Loucy (cell line): ENCODE measurements at regions not wholly inside any gene's neighbourhood (a gene's known extent, or its start where the extent isn't known, plus 50 kb on each side); places are given as distances from the start of the nearest gene placed in this dataset.

Experiments
- H2AFZ ChIP-seq: fragments of 200-600 bp; sonication (generic); 2 replicates; pipeline ENCODE4 v1.6.0; 2016; ENCODE audit warnings: antibody characterized with exemption, mild to moderate bottlenecking, low read length, moderate library complexity
- H3F3A ChIP-seq: fragments of 200-600 bp; 2 replicates; pipeline ENCODE4 v1.6.0; 2016; ENCODE audit warnings: antibody characterized with exemption, low read depth, mild to moderate bottlenecking
- H3K27me3 ChIP-seq: fragments of 200-600 bp; sonication (generic); 2 replicates; pipeline ENCODE4 v1.6.1; 2014; ENCODE audit warnings: low read length, mild to moderate bottlenecking; ENCODE audit not compliant: insufficient read depth, poor library complexity, severe bottlenecking
- H3K36me3 ChIP-seq: fragments of 200-600 bp; sonication (generic); 2 replicates; pipeline ENCODE4 v1.6.1; 2016; ENCODE audit warnings: low read length; ENCODE audit not compliant: insufficient read depth
- H3K4me1 ChIP-seq: fragments of 200-600 bp; sonication (generic); 2 replicates; pipeline ENCODE4 v1.5.1; 2014; ENCODE audit warnings: low read length, mild to moderate bottlenecking; ENCODE audit not compliant: insufficient read depth, poor library complexity, severe bottlenecking
- H3K4me2 ChIP-seq: fragments of 200-600 bp; sonication (generic); 2 replicates; pipeline ENCODE4 v1.6.0; 2014; ENCODE audit warnings: antibody characterized with exemption, low read length, low read depth, mild to moderate bottlenecking; ENCODE audit not compliant: poor library complexity, severe bottlenecking
- H3K4me3 ChIP-seq: fragments of 200-600 bp; sonication (generic); 2 replicates; pipeline ENCODE4 v1.5.1; 2014; ENCODE audit warnings: low read length, mild to moderate bottlenecking, mixed read lengths; ENCODE audit not compliant: poor library complexity, severe bottlenecking
- H3K79me2 ChIP-seq: fragments of 200-600 bp; sonication (generic); 2 replicates; pipeline ENCODE4 v1.6.1; 2014; ENCODE audit warnings: low read length; ENCODE audit not compliant: insufficient read depth
- H3K9ac ChIP-seq: fragments of 200-600 bp; sonication (generic); 2 replicates; pipeline ENCODE4 v1.6.0; 2014; ENCODE audit warnings: mild to moderate bottlenecking, low read depth, low read length, moderate library complexity; ENCODE audit not compliant: poor library complexity, severe bottlenecking
- H3K9me2 ChIP-seq: fragments of 200-600 bp; sonication (generic); replicated peaks from 2 replicates; pipeline ENCODE4 v1.6.1; 2016; ENCODE audit warnings: low read depth, low read length, mixed read lengths
- H3K9me3 ChIP-seq: fragments of 200-600 bp; sonication (generic); 2 replicates; pipeline ENCODE4 v1.6.1; 2014; ENCODE audit warnings: mild to moderate bottlenecking, antibody characterized with exemption, low read length, low read depth; ENCODE audit not compliant: insufficient read depth
- H4K20me1 ChIP-seq: fragments of 200-600 bp; sonication (generic); 2 replicates; pipeline ENCODE4 v1.6.0; 2014; ENCODE audit warnings: antibody characterized with exemption, low read length, mild to moderate bottlenecking; ENCODE audit not compliant: insufficient read depth, poor library complexity, severe bottlenecking
- CTCF ChIP-seq: fragments of 200-600 bp; sonication (generic); conservative IDR thresholded peaks from 2 replicates; pipeline ENCODE4 v1.5.1; 2014; ENCODE audit warnings: mild to moderate bottlenecking, antibody characterized with exemption, low read length
- EZH2phosphoT487 ChIP-seq: fragments of 200-600 bp; IDR thresholded peaks from 2 replicates; pipeline ENCODE4 v1.6.1; 2018; ENCODE audit warnings: antibody characterized with exemption, mild to moderate bottlenecking, moderate library complexity, borderline replicate concordance

GRCh38 chr5:90274216-90274615, 135.3 kb downstream of the CETN3 start:
- H3K4me1 ChIP-seq: no peaks in the 10 kb centered on the region
- no peaks in the 10 kb centered on the region for H3K9me3 ChIP-seq
- no peak overlapping the region for H2AFZ ChIP-seq
- H3K4me2 ChIP-seq: no peak overlapping the region
- no peak overlapping the region for H3K4me3 ChIP-seq
- TF ChIP-seq CTCF (no peak), EZH2phosphoT487 (no peak)
- no peaks in the 10 kb centered on the region for H4K20me1 ChIP-seq
- H3K27me3 ChIP-seq: no peaks in the 10 kb centered on the region
- H3K9ac ChIP-seq: no peak overlapping the region
- no peaks in the 10 kb centered on the region for H3K9me2 ChIP-seq
- H3K79me2 ChIP-seq: no peaks in the 10 kb centered on the region
- H3K36me3 ChIP-seq: no peaks in the 10 kb centered on the region
- no peaks in the 10 kb centered on the region for H3F3A ChIP-seq

GRCh38 chr5:90267646-90268045, 141.9 kb downstream of the CETN3 start:
- no peaks in the 10 kb centered on the region for H3F3A ChIP-seq
- no peaks in the 10 kb centered on the region for H3K9me3 ChIP-seq
- TF ChIP-seq CTCF (no peak), EZH2phosphoT487 (no peak)
- no peak overlapping the region for H3K9ac ChIP-seq
- no peaks in the 10 kb centered on the region for H3K9me2 ChIP-seq
- H4K20me1 ChIP-seq: no peaks in the 10 kb centered on the region
- no peaks in the 10 kb centered on the region for H3K27me3 ChIP-seq
- no peaks in the 10 kb centered on the region for H3K36me3 ChIP-seq
- H3K4me3 ChIP-seq: no peak overlapping the region
- H3K4me1 ChIP-seq: peaks cover 5% of the 10 kb centered on the region
- H3K79me2 ChIP-seq: no peaks in the 10 kb centered on the region
- no peak overlapping the region for H2AFZ ChIP-seq
- no peak overlapping the region for H3K4me2 ChIP-seq

GRCh38 chr5:90265545-90265857, 144.1 kb downstream of the CETN3 start:
- Histone ChIP-seq H3K79me2 (no peaks in the 10 kb centered on the region), H2AFZ (no peak overlapping the region), H3K4me3 (no peak overlapping the region), H4K20me1 (no peaks in the 10 kb centered on the region), H3F3A (no peaks in the 10 kb centered on the region), H3K4me1 (peaks cover 5% of the 10 kb centered on the region), H3K4me2 (no peak overlapping the region), H3K36me3 (no peaks in the 10 kb centered on the region), H3K27me3 (no peaks in the 10 kb centered on the region), H3K9me3 (no peaks in the 10 kb centered on the region), H3K9me2 (no peaks in the 10 kb centered on the region), H3K9ac (no peak overlapping the region)
- no peak; the same call in 1 of the 2 replicates for TF ChIP-seq CTCF
- no peak for TF ChIP-seq EZH2phosphoT487
